ENCODE measurements at regions not wholly inside any gene's neighbourhood (a gene's known extent, or its start where the extent isn't known, plus 50 kb on each side); places are given as distances from the start of the nearest gene placed in this dataset.

DNA sequence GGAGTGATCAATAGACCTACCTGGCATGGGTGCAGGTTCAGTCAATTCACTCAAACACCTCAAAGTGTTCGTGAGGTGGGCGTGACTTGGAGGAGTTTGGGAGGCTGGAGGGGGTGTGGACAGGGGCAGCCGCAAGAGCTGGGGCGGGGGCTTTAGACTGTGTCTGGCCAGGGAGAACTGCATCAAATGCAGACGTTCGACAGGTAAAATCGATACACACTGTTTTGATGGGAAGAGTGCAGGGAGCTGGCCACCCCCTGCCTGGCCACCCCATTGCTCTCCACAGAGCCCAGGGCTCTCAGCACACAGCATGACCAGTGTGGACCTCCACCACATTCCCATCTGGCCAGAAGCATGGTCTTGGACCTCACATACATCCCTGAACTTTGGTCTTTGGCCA, 412.1 kb downstream of the OCA2 start:
- Histone ChIP-seq H3K9ac (no peak overlapping the region), H3K4me1 (no peaks in the 10 kb centered on the region), H3K4me3 (no peak overlapping the region), H3K27me3 (no peaks in the 10 kb centered on the region), H3K9me3 (replicated peaks in 1 of 11) (no peaks in the 10 kb centered on the region), H3K27ac (no peak overlapping the region), H4K20me1 (no peaks in the 10 kb centered on the region), H3K36me3 (no peaks in the 10 kb centered on the region), H3K4me2 (no peak overlapping the region)
- TF ChIP-seq Cebpa-rat (IDR thresholded peaks at IDR 0.05) = no peak

GRCh38 chr15:27686369-27686768, 412.7 kb downstream of the OCA2 start:
- H3K4me3 ChIP-seq = no peak overlapping the region
- H3K9ac ChIP-seq = no peak overlapping the region
- no peaks in the 10 kb centered on the region for H3K4me1 ChIP-seq
- no peaks in the 10 kb centered on the region for H3K27me3 ChIP-seq
- no peaks in the 10 kb centered on the region for H4K20me1 ChIP-seq
- no peaks in the 10 kb centered on the region for H3K36me3 ChIP-seq
- H3K27ac ChIP-seq = no peak overlapping the region
- no peak for TF ChIP-seq Cebpa-rat (IDR thresholded peaks at IDR 0.05)
- H3K4me2 ChIP-seq = no peak overlapping the region
- H3K9me3 ChIP-seq (replicated peaks in 1 of 11) = no peaks in the 10 kb centered on the region

DNA sequence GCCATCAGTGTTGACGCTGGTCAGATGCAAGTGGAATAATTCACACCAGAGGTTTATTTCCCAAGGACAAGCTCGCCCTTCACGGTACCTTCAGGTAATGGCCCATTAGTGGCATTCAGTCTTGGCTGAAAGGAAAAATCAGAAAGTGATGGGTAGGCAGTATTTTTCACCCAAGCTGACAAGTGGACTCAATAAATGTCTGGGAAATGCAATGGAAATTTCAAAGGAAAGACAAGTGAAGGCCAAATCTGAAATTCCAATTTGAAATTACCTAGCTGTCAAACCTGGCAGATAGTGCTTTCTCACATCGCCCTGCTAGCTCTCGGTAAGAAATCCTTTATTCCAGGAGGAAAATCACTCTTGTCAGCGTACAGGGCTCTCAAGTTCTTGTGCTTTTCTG, 413.5 kb downstream of the OCA2 start:
- Histone ChIP-seq H3K27ac (no peak overlapping the region), H3K9me3 (replicated peaks in 1 of 11) (no peaks in the 10 kb centered on the region), H4K20me1 (no peaks in the 10 kb centered on the region), H3K4me1 (no peaks in the 10 kb centered on the region), H3K27me3 (no peaks in the 10 kb centered on the region), H3K4me3 (no peak overlapping the region), H3K9ac (no peak overlapping the region), H3K36me3 (no peaks in the 10 kb centered on the region), H3K4me2 (no peak overlapping the region)
- TF ChIP-seq Cebpa-rat (IDR thresholded peaks at IDR 0.05) = no peak

- Histone ChIP-seq H3K27ac (no peak overlapping the region), H3K27me3 (peaks cover 0 to 3% (median 0%) of the 10 kb centered on the region in 11 experiments; a peak in 2 of 22 replicates), H3K36me3 (no peaks in the 10 kb centered on the region), H4K20me1 (no peaks in the 10 kb centered on the region), H3K4me3 (no peak overlapping the region), H3K9me3 (replicated peaks in 1 of 11) (no peaks in the 10 kb centered on the region), H3K4me1 (peaks cover 0 to 20% (median 16%) of the 10 kb centered on the region in 10 experiments; a peak in 13 of 20 replicates), H3K9ac (no peak overlapping the region), H3K4me2 (no peak overlapping the region)
- TF ChIP-seq Cebpa-rat (IDR thresholded peaks at IDR 0.05) = no peak
Measured at GRCh38 chr15:27683121-27683520, 416.0 kb downstream of the OCA2 start.

- Histone ChIP-seq H3K9ac (no peak overlapping the region), H3K9me3 (replicated peaks in 1 of 11) (no peaks in the 10 kb centered on the region), H4K20me1 (no peaks in the 10 kb centered on the region), H3K36me3 (no peaks in the 10 kb centered on the region), H3K4me3 (no peak overlapping the region), H3K4me1 (peaks cover 0 to 20% (median 17%) of the 10 kb centered on the region in 10 experiments; a peak in 13 of 20 replicates), H3K27me3 (peaks cover 0 to 3% (median 0%) of the 10 kb centered on the region in 11 experiments; a peak in 2 of 22 replicates), H3K4me2 (no peak overlapping the region), H3K27ac (no peak overlapping the region)
- no peak for TF ChIP-seq Cebpa-rat (IDR thresholded peaks at IDR 0.05)
Measured at GRCh38 chr15:27681038-27681437, 418.1 kb downstream of the OCA2 start.

DNA sequence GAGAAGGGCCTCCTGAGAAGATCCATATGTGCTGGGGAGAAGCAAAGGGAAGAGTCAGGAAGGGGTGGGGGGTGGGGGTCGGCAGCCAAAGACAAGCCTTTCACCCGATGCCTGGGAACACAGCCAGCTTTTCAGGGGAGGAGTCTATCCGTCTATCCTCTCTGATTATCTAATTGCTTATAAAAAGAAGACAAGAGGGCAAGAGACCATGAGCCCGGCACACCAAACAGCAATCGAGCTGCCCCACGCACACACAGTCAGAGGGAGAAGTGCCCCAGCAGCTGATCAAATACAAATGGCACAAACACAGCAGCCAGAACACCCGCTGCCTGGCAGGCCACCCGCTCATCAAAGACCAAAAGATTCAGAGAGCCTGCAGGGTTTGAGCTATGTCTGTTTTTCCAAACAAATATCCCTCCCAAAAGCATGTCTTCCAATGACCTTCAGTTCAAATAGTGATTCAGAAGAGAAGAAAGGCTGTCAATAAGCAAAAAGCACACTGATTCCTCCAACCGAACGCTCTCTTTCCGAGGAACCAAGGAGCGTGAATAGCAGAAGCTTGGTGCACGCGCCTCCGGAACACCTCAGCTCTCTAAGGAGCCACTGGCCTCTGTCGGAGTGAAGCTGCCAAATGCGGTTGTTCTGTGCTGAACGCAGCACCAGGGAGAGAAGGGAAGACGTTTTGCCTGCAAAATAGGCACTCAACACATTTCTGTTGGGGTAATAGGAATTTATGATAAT, 419.2 kb downstream of the OCA2 start:
- Histone ChIP-seq H3K4me3 (no peak overlapping the region), H3K4me2 (peak overlapping the region in 8 of 11 experiments; percentile 7 to 55 (median 40); a peak in 11 of 22 replicates), H3K27me3 (peaks cover 0 to 3% (median 0%) of the 10 kb centered on the region in 11 experiments; a peak in 2 of 22 replicates), H4K20me1 (no peaks in the 10 kb centered on the region), H3K4me1 (peaks cover 0 to 20% (median 17%) of the 10 kb centered on the region in 10 experiments; a peak in 13 of 20 replicates), H3K9ac (no peak overlapping the region), H3K36me3 (no peaks in the 10 kb centered on the region), H3K27ac (no peak overlapping the region), H3K9me3 (replicated peaks in 1 of 11) (no peaks in the 10 kb centered on the region)
- TF ChIP-seq Cebpa-rat (IDR thresholded peaks at IDR 0.05) = no peak

DNA sequence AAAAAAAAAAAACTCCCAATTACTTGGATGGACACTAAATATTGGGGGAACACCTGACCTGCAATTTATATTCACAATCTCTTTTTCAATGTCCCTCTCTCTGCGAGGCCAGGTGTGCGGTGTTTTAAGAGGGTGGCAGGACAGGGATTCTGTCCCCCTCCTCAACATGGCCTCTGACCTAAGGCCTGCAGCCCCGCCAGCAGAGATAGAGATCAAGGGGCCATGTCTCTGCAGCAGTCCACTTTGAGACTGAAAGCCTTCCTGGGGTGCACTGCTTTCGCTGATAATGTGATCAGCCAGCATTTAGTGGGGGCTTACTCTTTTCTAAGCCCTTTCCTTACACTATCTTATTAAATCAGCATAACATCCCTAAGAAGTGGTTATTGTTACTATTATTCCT, 419.9 kb downstream of the OCA2 start:
- Histone ChIP-seq H3K27me3 (peaks cover 0 to 3% (median 0%) of the 10 kb centered on the region in 11 experiments; a peak in 2 of 22 replicates), H3K4me1 (peaks cover 0 to 20% (median 17%) of the 10 kb centered on the region in 10 experiments; a peak in 13 of 20 replicates), H3K9ac (no peak overlapping the region), H3K4me2 (peak overlapping the region in 8 of 11 experiments; percentile 7 to 55 (median 40); a peak in 14 of 22 replicates), H4K20me1 (no peaks in the 10 kb centered on the region), H3K36me3 (no peaks in the 10 kb centered on the region), H3K27ac (no peak overlapping the region), H3K9me3 (replicated peaks in 1 of 11) (no peaks in the 10 kb centered on the region), H3K4me3 (no peak overlapping the region)
- no peak for TF ChIP-seq Cebpa-rat (IDR thresholded peaks at IDR 0.05)

- no peaks in the 10 kb centered on the region for H4K20me1 ChIP-seq
- H3K9me3 ChIP-seq (replicated peaks in 1 of 11) = no peaks in the 10 kb centered on the region
- no peak overlapping the region for H3K9ac ChIP-seq
- H3K27me3 ChIP-seq = peaks cover 0 to 3% (median 0%) of the 10 kb centered on the region in 11 experiments; a peak in 2 of 22 replicates
- no peak for TF ChIP-seq Cebpa-rat (IDR thresholded peaks at IDR 0.05)
- H3K27ac ChIP-seq = no peak overlapping the region
- H3K36me3 ChIP-seq = no peaks in the 10 kb centered on the region
- peak overlapping the region in 3 of 11 experiments; percentile 34 to 50 (median 45); a peak in 2 of 22 replicates for H3K4me2 ChIP-seq
- H3K4me1 ChIP-seq = peaks cover 0 to 20% (median 17%) of the 10 kb centered on the region in 10 experiments; a peak in 13 of 20 replicates
- H3K4me3 ChIP-seq = no peak overlapping the region
Measured at GRCh38 chr15:27677951-27678350, 421.2 kb downstream of the OCA2 start.

- H4K20me1 ChIP-seq = no peaks in the 10 kb centered on the region
- H3K36me3 ChIP-seq = no peaks in the 10 kb centered on the region
- no peaks in the 10 kb centered on the region for H3K9me3 ChIP-seq (replicated peaks in 1 of 11)
- no peak overlapping the region for H3K27ac ChIP-seq
- peaks cover 0 to 29% (median 27%) of the 10 kb centered on the region in 10 experiments; a peak in 18 of 20 replicates for H3K4me1 ChIP-seq
- H3K27me3 ChIP-seq = peaks cover 0 to 3% (median 0%) of the 10 kb centered on the region in 11 experiments; a peak in 2 of 22 replicates
- no peak overlapping the region for H3K4me3 ChIP-seq
- H3K9ac ChIP-seq = no peak overlapping the region
- H3K4me2 ChIP-seq = no peak overlapping the region
- TF ChIP-seq Cebpa-rat (IDR thresholded peaks at IDR 0.05) = no peak
Measured at GRCh38 chr15:27676647-27677046, 422.5 kb downstream of the OCA2 start.

Measured in BLaER1 treated with 17β-estradiol and CSF1 and Interleukin-3, amounts not matched to agents 10 nM and 100 nM (cell line).